CD4-positive, alpha-beta T cell (primary cell): ENCODE measurements at regions not wholly inside any gene's neighbourhood (a gene's known extent, or its start where the extent isn't known, plus 50 kb on each side); places are given as distances from the start of the nearest gene placed in this dataset.

Experiments
- ATAC-seq: fragments of 200-7000 bp; cut with Tn5 transposase; one replicate; pipeline ENCODE4 v1.10.0; 2022; ENCODE audit warnings: mild to moderate bottlenecking; ENCODE audit not compliant: poor library complexity
- CTCF ChIA-PET: fragments of 350-600 bp; sonication (Branson Sonifier 250); formaldehyde crosslinking; loops from one replicate; lab custom pipeline; 2021; ENCODE audit warnings: antibody characterized with exemption, inconsistent platforms; lab: Charles Lee
- POLR2A ChIA-PET: fragments of 350-600 bp; sonication (Branson Sonifier 250); formaldehyde crosslinking; loops from one replicate; lab custom pipeline; 2021; ENCODE audit warnings: antibody characterized with exemption, inconsistent platforms; lab: Charles Lee
- DNase-seq, 14 experiments: peaks; one replicate each; pipeline ENCODE4 v3.0.0-alpha.2; 2013 to 2020; ENCODE audit warnings: mixed read lengths in 2 of 14
- H3K27ac ChIP-seq, 2 donors: one replicate each; pipeline versions ENCODE4 v1.5.1 to v1.7.0; 2013; ENCODE audit warnings: low read length in 2 of 2, low read depth in 1 of 2, mild to moderate bottlenecking in 1 of 2
- H3K27me3 ChIP-seq, 2 experiments: 1 replicate in 1 of 2; 2 replicates in 1 of 2; pipeline versions ENCODE4 v1.6.1 to v1.7.0; 2013; ENCODE audit warnings: low read length in 2 of 2, control low read depth in 1 of 2, mild to moderate bottlenecking in 1 of 2, moderate library complexity in 1 of 2; ENCODE audit not compliant: insufficient read depth in 2 of 2, control insufficient read depth in 1 of 2
- H3K36me3 ChIP-seq: one replicate; pipeline ENCODE4 v1.6.1; 2013; ENCODE audit warnings: low read length, control low read depth; ENCODE audit not compliant: insufficient read depth
- H3K4me1 ChIP-seq: one replicate; pipeline ENCODE4 v1.6.1; 2013; ENCODE audit warnings: low read length, control low read depth; ENCODE audit not compliant: insufficient read depth
- H3K4me3 ChIP-seq: one replicate; pipeline ENCODE4 v1.5.1; 2013; ENCODE audit warnings: mild to moderate bottlenecking, low read length, moderate library complexity
- H3K9me3 ChIP-seq, 2 experiments: 1 replicate in 1 of 2; 2 replicates in 1 of 2; pipeline versions ENCODE4 v1.6.1 to v1.7.0; 2013; ENCODE audit warnings: low read length in 2 of 2, mild to moderate bottlenecking in 2 of 2, control low read depth in 1 of 2, moderate library complexity in 1 of 2; ENCODE audit not compliant: control insufficient read depth in 1 of 2, insufficient read depth in 1 of 2
- H3K27ac Mint-ChIP-seq: one replicate; pipeline ENCODE4 v1.8.0; 2020; ENCODE audit warnings: mixed read lengths
- H3K27me3 Mint-ChIP-seq: one replicate; pipeline ENCODE4 v1.8.0; 2021; ENCODE audit warnings: mixed read lengths
- H3K36me3 Mint-ChIP-seq: one replicate; pipeline ENCODE4 v1.8.0; 2021; ENCODE audit warnings: low read depth, mixed read lengths
- H3K4me1 Mint-ChIP-seq: one replicate; pipeline ENCODE4 v1.8.0; 2021; ENCODE audit warnings: low read depth, mixed read lengths
- H3K4me3 Mint-ChIP-seq: one replicate; pipeline ENCODE4 v1.8.0; 2020; ENCODE audit warnings: mild to moderate bottlenecking, mixed read lengths
- H3K9me3 Mint-ChIP-seq: one replicate; pipeline ENCODE4 v1.8.0; 2020; ENCODE audit warnings: mixed read lengths
- intact Hi-C, 2 experiments: fragments of 100-400 bp; cut with DNase I in 1 of 2; cut with micrococcal nuclease in 1 of 2; formaldehyde crosslinking; loops; one replicate each; pipeline versions ENCODE4 v1.15.1 to v1.9.0; 2023 to 2025; cut with DNase I, micrococcal nuclease
- TF ChIP-seq, protein P1 (sequence below): fragments of 200-600 bp; IDR thresholded peaks from one replicate; pipeline ENCODE4 v1.8.0; 2022; ENCODE audit warnings: antibody characterized with exemption, mild to moderate bottlenecking

DNA sequence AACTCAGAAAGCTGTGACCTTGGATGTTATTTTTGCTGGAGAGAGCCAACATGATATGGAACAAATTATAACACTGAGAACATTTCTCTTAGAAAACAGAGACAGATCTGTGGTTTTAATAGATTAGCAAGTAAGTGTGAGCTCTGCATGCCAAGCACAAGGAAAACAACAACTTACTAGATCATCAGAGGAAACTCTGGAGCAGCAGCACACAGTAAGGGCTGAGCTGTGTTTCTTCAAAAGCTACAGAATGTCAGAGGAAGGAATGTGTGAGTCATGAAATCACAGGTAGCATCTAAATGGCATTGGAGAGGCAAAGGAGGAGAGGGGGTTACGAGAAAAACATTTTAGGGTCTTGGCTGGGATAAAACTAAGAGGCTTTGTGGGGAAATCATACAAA, 283.4 kb upstream of the FZD8 start:
- no peak overlapping the region for H3K27ac Mint-ChIP-seq
- ATAC-seq (no peak), DNase-seq (no peak)
- H3K9me3 ChIP-seq: no peaks in the 10 kb centered on the region
- H3K27me3 ChIP-seq: no peaks in the 10 kb centered on the region
- H3K36me3 Mint-ChIP-seq: no peaks in the 10 kb centered on the region
- intact Hi-C loops: no loop called here
- no peak overlapping the region for H3K4me3 Mint-ChIP-seq
- H3K4me1 ChIP-seq: no peaks in the 10 kb centered on the region
- no peak overlapping the region for H3K4me3 ChIP-seq
- H3K27me3 Mint-ChIP-seq: no peaks in the 10 kb centered on the region
- H3K4me1 Mint-ChIP-seq: no peaks in the 10 kb centered on the region
- TF ChIP-seq, protein P1, sequence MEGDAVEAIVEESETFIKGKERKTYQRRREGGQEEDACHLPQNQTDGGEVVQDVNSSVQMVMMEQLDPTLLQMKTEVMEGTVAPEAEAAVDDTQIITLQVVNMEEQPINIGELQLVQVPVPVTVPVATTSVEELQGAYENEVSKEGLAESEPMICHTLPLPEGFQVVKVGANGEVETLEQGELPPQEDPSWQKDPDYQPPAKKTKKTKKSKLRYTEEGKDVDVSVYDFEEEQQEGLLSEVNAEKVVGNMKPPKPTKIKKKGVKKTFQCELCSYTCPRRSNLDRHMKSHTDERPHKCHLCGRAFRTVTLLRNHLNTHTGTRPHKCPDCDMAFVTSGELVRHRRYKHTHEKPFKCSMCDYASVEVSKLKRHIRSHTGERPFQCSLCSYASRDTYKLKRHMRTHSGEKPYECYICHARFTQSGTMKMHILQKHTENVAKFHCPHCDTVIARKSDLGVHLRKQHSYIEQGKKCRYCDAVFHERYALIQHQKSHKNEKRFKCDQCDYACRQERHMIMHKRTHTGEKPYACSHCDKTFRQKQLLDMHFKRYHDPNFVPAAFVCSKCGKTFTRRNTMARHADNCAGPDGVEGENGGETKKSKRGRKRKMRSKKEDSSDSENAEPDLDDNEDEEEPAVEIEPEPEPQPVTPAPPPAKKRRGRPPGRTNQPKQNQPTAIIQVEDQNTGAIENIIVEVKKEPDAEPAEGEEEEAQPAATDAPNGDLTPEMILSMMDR: no peak
- H3K9me3 Mint-ChIP-seq: peaks cover 2% of the 10 kb centered on the region
- no peaks in the 10 kb centered on the region for H3K36me3 ChIP-seq
- CTCF ChIA-PET: no interaction called here
- POLR2A ChIA-PET: no interaction called here
- H3K27ac ChIP-seq: no peak overlapping the region

DNA sequence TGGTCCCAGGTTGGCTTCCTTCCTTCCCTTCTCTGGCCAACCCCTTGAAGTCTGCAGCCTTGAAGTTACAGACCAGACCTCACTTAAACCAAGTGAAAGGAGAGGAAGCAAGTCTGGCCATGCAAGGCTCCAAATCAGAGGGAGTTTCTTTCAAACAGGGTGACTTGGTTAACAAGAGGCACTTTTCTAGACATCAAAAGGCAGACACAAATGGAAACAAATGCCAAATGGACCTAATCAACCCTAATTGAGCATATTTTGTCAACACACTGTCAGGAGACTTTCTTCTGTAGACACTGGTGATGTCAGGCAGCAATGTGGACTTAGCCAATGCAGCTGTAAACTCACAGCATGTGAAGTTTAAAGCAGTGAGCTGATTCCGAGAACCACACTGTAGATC, 282.7 kb upstream of the FZD8 start:
- H3K4me1 Mint-ChIP-seq: no peaks in the 10 kb centered on the region
- TF ChIP-seq, protein P1: no peak
- Histone ChIP-seq H3K4me3 (no peak overlapping the region), H3K36me3 (no peaks in the 10 kb centered on the region), H3K27me3 (no peaks in the 10 kb centered on the region), H3K27ac (no peak overlapping the region), H3K9me3 (no peaks in the 10 kb centered on the region), H3K4me1 (no peaks in the 10 kb centered on the region)
- peaks cover 2% of the 10 kb centered on the region for H3K9me3 Mint-ChIP-seq
- H3K4me3 Mint-ChIP-seq: no peak overlapping the region
- ATAC-seq (no peak), DNase-seq (no peak)
- ChIA-PET CTCF (no interaction called here), POLR2A (no interaction called here)
- intact Hi-C loops: no loop called here
- no peaks in the 10 kb centered on the region for H3K27me3 Mint-ChIP-seq
- H3K36me3 Mint-ChIP-seq: no peaks in the 10 kb centered on the region
- no peak overlapping the region for H3K27ac Mint-ChIP-seq

DNA sequence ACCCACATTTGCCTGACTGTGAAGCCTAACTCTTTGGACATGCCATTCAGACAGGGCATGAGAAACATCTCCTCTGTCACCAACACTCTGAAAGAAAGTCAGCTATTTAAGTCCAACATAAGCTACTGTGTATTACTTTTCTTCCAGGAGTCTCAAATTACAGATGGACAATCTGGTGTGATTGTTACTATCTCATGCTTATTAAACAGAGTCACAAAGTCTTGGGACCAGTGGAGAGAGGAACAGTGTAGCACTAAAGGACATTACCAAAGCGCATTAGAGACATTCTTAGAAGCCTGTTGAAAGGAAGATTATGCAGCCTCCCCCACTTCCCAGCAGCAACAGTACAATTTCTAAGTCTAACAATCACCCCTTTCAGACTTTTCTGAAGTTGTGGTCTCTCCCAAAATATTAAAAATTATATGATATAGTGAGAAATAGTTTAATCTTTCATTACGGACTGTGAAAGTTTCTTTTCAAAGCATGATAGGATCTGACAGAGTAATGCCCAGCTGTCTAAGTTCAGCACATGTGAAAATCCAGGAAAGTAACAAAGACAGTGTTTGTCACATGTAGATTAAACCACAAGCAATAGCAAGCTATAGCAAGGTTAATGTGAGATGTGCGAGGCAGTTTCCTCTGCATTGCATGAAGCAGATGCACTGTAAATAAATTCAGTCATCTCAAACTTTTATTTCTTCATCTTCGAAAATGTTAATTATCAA, 280.9 kb upstream of the FZD8 start:
- Histone ChIP-seq H3K36me3 (no peaks in the 10 kb centered on the region), H3K27ac (no peak overlapping the region), H3K27me3 (no peaks in the 10 kb centered on the region), H3K4me1 (no peaks in the 10 kb centered on the region), H3K9me3 (no peaks in the 10 kb centered on the region), H3K4me3 (no peak overlapping the region)
- no peak overlapping the region for H3K4me3 Mint-ChIP-seq
- peaks cover 2% of the 10 kb centered on the region for H3K9me3 Mint-ChIP-seq
- ATAC-seq (no peak), DNase-seq (no peak)
- POLR2A ChIA-PET: no interaction called here
- intact Hi-C loops: no loop called here
- CTCF ChIA-PET: no interaction called here
- no peaks in the 10 kb centered on the region for H3K27me3 Mint-ChIP-seq
- no peak overlapping the region for H3K27ac Mint-ChIP-seq
- H3K36me3 Mint-ChIP-seq: no peaks in the 10 kb centered on the region
- no peaks in the 10 kb centered on the region for H3K4me1 Mint-ChIP-seq
- TF ChIP-seq, protein P1: no peak
